Activated CD4-positive, alpha-beta T cell treated with anti-CD3 and anti-CD28 coated beads for 4 hours (primary cell): ENCODE measurements at regions not wholly inside any gene's neighbourhood (a gene's known extent, or its start where the extent isn't known, plus 50 kb on each side); places are given as distances from the start of the nearest gene placed in this dataset.
"Not testable (repeated sequence)": the region's sequence is repeated elsewhere in the genome, so short reads cannot be mapped to it uniquely, and the experiment has no call there.

Source experiments
- DNase-seq, 2 donors: peaks; one replicate each; pipeline ENCODE4 v3.0.0-alpha.2; 2020

DNA sequence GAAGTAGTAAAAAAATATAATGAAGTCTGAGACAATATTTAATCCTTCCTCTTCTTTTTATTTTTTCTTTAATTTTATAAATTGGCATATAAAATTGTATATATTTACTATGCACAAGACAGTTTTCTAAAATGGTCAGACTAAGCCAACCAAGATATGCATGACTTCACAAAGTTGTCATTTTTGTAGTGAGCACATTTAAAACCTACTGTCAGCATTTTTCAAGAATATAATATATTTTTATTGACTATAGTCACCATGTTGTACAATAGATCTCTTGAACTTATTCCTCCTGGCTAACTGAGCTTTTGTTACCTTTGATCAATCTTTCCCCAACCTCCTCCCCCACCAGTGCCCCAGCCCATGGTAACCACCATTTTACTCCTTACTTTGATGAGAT, 129.2 kb downstream of the ATP6V1G3 start:
- no peak for DNase-seq

GRCh38 chr1:198408716-198409115, 131.8 kb downstream of the ATP6V1G3 start:
- DNase-seq = no peak

DNA sequence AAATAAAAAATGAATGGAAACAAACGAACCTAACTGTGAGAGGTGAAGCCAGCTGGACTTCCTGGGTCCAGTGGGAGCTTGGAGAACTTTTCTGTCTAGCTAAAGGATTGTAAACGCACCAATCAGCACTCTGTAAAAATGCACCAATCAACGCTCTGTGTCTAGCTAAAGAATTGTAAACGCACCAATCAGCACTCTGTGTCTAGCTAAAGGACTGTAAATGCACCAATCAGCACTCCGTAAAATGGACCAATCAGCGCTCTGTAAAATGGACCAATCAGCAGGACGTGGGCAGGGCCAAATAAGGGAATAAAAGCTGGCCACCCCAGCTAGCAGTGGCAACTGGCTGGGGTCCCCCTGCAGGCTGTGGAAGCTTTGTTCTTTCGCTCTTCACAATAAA, 135.8 kb downstream of the ATP6V1G3 start:
- DNase-seq = not testable (repeated sequence)

GRCh38 chr1:198400063-198400462, 140.4 kb downstream of the ATP6V1G3 start:
- no peak for DNase-seq

- no peak for DNase-seq
Observed at GRCh38 chr1:198399452-198399851, 141.0 kb downstream of the ATP6V1G3 start.

DNA sequence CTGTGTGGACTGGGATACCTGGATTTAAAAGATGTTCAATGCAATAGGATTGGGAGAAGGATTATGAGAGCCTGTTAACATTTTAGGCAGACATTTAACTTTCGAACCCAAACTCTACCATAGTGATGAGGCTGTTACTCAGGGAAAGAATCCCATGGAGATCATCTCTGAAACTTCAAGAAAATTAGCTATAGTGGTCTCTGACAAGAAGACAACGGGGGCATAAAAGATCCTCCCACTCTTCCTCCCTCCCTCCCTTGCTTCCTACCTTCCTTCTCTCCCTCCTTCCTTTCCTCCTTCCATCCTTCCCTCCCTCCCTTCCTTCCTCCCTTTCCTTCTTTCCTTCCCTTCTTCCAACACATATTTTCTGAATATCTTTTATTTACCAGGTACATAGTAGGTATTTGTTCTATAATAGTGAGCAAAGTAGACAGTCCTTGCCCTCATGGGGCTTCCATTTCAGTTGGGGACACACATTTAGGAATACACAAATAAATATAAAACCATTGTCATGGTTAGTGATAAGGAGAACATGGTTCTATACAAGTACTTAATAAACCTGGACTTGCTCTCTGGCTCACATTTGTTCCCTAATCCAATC, 143.2 kb downstream of the ATP6V1G3 start:
- DNase-seq = no peak

GRCh38 chr1:198391393-198392020, 149.0 kb downstream of the ATP6V1G3 start:
- no peak for DNase-seq

GRCh38 chr1:198387587-198387986, 152.9 kb downstream of the ATP6V1G3 start:
- no peak for DNase-seq

DNA sequence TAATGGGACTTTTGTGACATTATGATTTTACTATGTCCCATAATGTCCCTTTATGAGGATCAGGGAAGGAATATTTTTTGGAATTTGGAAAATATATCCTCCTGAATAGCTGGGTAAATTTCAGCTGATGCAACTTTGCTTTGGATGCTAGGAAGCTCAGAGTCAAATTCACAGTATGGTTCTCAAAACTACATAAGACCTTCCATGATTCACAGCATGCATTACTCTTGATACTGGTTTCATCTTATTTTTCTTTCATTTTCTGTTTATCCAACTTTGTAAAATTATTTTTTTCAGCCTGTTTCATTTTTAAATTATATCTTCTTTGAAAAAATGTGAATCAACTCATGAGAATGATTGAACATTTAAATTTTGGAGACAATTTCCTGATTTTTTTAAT, 160.2 kb downstream of the ATP6V1G3 start:
- no peak for DNase-seq

GRCh38 chr1:198377702-198378101, 162.8 kb downstream of the ATP6V1G3 start:
- no peak for DNase-seq

GRCh38 chr1:198374288-198374687, 166.2 kb downstream of the ATP6V1G3 start:
- no peak for DNase-seq

GRCh38 chr1:198373376-198373775, 167.1 kb downstream of the ATP6V1G3 start:
- DNase-seq = no peak
